ENCODE measurements at regions not wholly inside any gene's neighbourhood (a gene's known extent, or its start where the extent isn't known, plus 50 kb on each side); places are given as distances from the start of the nearest gene placed in this dataset.
A peak's percentile ranks its signal among the peaks of the same experiment; 100 is the strongest.

DNA sequence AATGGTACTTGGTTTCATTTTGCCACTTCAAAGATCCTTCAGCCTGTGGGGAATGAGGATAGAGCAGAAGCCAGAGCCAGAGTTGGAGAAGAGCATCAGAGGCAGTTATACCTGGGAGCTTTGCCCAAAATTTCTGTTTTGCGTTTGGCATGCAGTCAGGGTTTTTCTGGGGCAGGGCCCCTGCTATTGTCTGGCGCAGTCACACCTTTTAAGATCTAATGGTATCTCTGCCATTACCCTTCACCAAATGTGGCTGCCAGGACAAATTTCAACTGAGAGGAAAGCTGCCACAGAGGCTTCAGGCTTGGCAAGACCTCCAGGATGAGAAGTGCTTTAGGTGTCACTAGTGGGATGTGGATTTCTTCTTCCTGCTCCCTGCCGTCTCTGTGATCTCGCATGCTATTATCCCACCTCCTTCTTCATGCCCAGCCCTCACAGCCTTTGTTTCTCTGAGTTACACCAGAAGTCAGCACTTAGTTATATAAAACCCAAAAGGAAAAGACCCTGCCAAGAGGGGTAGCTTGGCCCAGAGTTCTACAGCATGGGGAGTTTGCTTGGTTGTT, 357.0 kb downstream of the TLE4 start:
- Histone ChIP-seq H3K36me3 (ENCODE audit: insufficient read depth, low read length) (no peaks in the 10 kb centered on the region), H3F3A (ENCODE audit: low read depth) (no peaks in the 10 kb centered on the region), H3K4me3 (ENCODE audit: low read length, poor library complexity, severe bottlenecking) (no peak overlapping the region), H4K20me1 (ENCODE audit: insufficient read depth, low read length, poor library complexity, severe bottlenecking) (no peaks in the 10 kb centered on the region), H3K79me2 (ENCODE audit: insufficient read depth, low read length) (no peaks in the 10 kb centered on the region), H3K4me2 (ENCODE audit: low read depth, low read length, poor library complexity, severe bottlenecking) (no peak overlapping the region), H2AFZ (ENCODE audit: low read length) (peak overlapping the region; percentile 57), H3K4me1 (ENCODE audit: insufficient read depth, low read length, poor library complexity, severe bottlenecking) (peaks cover 26% of the 10 kb centered on the region), H3K9me3 (ENCODE audit: insufficient read depth, low read depth, low read length) (no peaks in the 10 kb centered on the region), H3K9ac (ENCODE audit: low read depth, low read length, poor library complexity, severe bottlenecking) (no peak overlapping the region), H3K27me3 (ENCODE audit: insufficient read depth, low read length, poor library complexity, severe bottlenecking) (no peaks in the 10 kb centered on the region), H3K9me2 (replicated peaks; ENCODE audit: low read depth, low read length) (no peaks in the 10 kb centered on the region)
- TF ChIP-seq EZH2phosphoT487 (IDR thresholded peaks at IDR 0.05; ENCODE audit: borderline replicate concordance), result no peak
- TF ChIP-seq, protein P1, sequence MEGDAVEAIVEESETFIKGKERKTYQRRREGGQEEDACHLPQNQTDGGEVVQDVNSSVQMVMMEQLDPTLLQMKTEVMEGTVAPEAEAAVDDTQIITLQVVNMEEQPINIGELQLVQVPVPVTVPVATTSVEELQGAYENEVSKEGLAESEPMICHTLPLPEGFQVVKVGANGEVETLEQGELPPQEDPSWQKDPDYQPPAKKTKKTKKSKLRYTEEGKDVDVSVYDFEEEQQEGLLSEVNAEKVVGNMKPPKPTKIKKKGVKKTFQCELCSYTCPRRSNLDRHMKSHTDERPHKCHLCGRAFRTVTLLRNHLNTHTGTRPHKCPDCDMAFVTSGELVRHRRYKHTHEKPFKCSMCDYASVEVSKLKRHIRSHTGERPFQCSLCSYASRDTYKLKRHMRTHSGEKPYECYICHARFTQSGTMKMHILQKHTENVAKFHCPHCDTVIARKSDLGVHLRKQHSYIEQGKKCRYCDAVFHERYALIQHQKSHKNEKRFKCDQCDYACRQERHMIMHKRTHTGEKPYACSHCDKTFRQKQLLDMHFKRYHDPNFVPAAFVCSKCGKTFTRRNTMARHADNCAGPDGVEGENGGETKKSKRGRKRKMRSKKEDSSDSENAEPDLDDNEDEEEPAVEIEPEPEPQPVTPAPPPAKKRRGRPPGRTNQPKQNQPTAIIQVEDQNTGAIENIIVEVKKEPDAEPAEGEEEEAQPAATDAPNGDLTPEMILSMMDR (conservative IDR thresholded peaks at IDR 0.05; ENCODE audit: low read length), result no peak

DNA sequence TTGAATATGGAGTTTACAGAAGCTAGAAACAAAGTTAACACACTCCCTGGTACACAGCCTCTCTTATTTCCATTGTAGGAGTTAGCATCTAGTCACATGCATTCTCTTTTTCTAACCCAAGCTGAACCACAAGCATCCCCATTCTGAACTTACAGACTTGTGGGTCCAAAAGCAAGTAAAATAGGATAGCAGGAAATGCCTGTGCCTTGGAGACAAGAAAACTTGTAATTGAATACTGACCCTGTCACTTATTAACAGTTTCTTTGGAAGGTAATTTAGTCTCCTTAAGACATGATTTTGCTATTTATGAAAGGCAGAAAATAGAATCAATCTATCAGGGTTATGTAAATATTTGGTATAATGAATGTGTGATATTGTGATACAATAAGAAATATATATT, 353.6 kb downstream of the TLE4 start:
- Histone ChIP-seq H3K4me1 (ENCODE audit: insufficient read depth, low read length, poor library complexity, severe bottlenecking) (peaks cover 41% of the 10 kb centered on the region), H3K79me2 (ENCODE audit: insufficient read depth, low read length) (no peaks in the 10 kb centered on the region), H3K4me2 (ENCODE audit: low read depth, low read length, poor library complexity, severe bottlenecking) (peak overlapping the region; percentile 6), H3K9ac (ENCODE audit: low read depth, low read length, poor library complexity, severe bottlenecking) (peak overlapping the region; percentile 1), H3K9me3 (ENCODE audit: insufficient read depth, low read depth, low read length) (no peaks in the 10 kb centered on the region), H3F3A (ENCODE audit: low read depth) (no peaks in the 10 kb centered on the region), H3K27me3 (ENCODE audit: insufficient read depth, low read length, poor library complexity, severe bottlenecking) (no peaks in the 10 kb centered on the region), H3K9me2 (replicated peaks; ENCODE audit: low read depth, low read length) (no peaks in the 10 kb centered on the region), H4K20me1 (ENCODE audit: insufficient read depth, low read length, poor library complexity, severe bottlenecking) (no peaks in the 10 kb centered on the region), H2AFZ (ENCODE audit: low read length) (peak overlapping the region; percentile 28; the same call in 1 of the 2 replicates), H3K4me3 (ENCODE audit: low read length, poor library complexity, severe bottlenecking) (no peak overlapping the region), H3K36me3 (ENCODE audit: insufficient read depth, low read length) (no peaks in the 10 kb centered on the region)
- TF ChIP-seq EZH2phosphoT487 (IDR thresholded peaks at IDR 0.05; ENCODE audit: borderline replicate concordance), result no peak
- TF ChIP-seq, protein P1 (conservative IDR thresholded peaks at IDR 0.05; ENCODE audit: low read length), result no peak

DNA sequence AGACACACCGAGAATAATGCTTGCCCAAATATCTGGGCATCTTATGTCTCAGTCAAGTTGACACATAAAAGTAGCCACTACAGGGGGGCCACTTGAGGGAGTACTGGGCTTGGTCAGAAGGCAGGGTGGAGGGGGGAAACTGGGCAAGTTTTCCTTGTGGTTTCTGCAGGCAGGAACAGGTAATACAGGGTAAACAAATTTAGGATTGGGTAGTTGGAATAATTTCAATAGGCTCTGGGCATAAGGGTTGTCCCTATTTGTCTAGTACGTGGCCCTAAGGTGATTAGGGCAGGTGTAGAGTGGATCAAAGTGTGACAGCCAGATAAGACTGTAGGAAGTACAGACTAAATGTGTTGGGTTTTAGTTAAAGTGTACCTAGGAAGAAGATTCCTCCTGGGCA, 353.1 kb downstream of the TLE4 start:
- Histone ChIP-seq H2AFZ (ENCODE audit: low read length) (peak overlapping the region; percentile 28; the same call in 1 of the 2 replicates), H3K4me1 (ENCODE audit: insufficient read depth, low read length, poor library complexity, severe bottlenecking) (peaks cover 38% of the 10 kb centered on the region), H3K4me2 (ENCODE audit: low read depth, low read length, poor library complexity, severe bottlenecking) (peak overlapping the region; percentile 6), H3K36me3 (ENCODE audit: insufficient read depth, low read length) (no peaks in the 10 kb centered on the region), H3K9me2 (replicated peaks; ENCODE audit: low read depth, low read length) (no peaks in the 10 kb centered on the region), H3K4me3 (ENCODE audit: low read length, poor library complexity, severe bottlenecking) (no peak overlapping the region), H4K20me1 (ENCODE audit: insufficient read depth, low read length, poor library complexity, severe bottlenecking) (no peaks in the 10 kb centered on the region), H3K79me2 (ENCODE audit: insufficient read depth, low read length) (no peaks in the 10 kb centered on the region), H3F3A (ENCODE audit: low read depth) (no peaks in the 10 kb centered on the region), H3K27me3 (ENCODE audit: insufficient read depth, low read length, poor library complexity, severe bottlenecking) (no peaks in the 10 kb centered on the region), H3K9me3 (ENCODE audit: insufficient read depth, low read depth, low read length) (no peaks in the 10 kb centered on the region), H3K9ac (ENCODE audit: low read depth, low read length, poor library complexity, severe bottlenecking) (peak overlapping the region; percentile 1)
- TF ChIP-seq, protein P1 (conservative IDR thresholded peaks at IDR 0.05; ENCODE audit: low read length), result no peak

All from Loucy (cell line).